ENCODE measurements at regions not wholly inside any gene's neighbourhood (a gene's known extent, or its start where the extent isn't known, plus 50 kb on each side); places are given as distances from the start of the nearest gene placed in this dataset.

DNA sequence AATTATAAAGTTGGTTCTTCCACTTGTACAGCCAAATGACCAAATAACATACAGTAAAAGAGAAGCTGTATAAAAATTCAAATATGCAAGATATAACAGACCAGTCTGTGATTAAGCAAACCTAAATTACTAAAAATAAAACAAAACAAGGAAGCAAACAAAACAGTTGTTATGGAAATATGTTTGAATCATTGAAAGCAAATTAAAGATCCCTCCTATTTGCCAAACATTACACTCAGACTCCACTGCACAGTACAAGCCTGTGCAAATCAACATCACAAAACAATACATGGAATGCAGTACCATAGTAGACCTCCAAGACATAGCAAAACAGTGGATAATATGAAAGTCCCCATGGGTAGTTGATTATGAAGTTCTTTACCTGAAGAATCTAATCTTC is 288.1 kb upstream of the PTGER4 start:
- 0 out of 2 replicates have a peak, but pooled peaks cover 2% of the 10 kb centered on the region for H3F3A ChIP-seq (ENCODE audit: insufficient read depth, low read length)
- H3K9me3 ChIP-seq (replicated peaks; ENCODE audit: insufficient read depth, low read length) = no peaks in the 10 kb centered on the region
- no peaks in the 10 kb centered on the region for H3K79me2 ChIP-seq (ENCODE audit: low read length)
- no peaks in the 10 kb centered on the region for H3K36me3 ChIP-seq (replicated peaks; ENCODE audit: insufficient read depth, low read length)
- H3K27me3 ChIP-seq (replicated peaks; ENCODE audit: insufficient read depth, low read length) = no peaks in the 10 kb centered on the region
- H3K4me1 ChIP-seq (ENCODE audit: low read length) = no peaks in the 10 kb centered on the region
- DNase-seq = no peak
- H3K4me3 ChIP-seq (ENCODE audit: low read length) = no peak overlapping the region
- no peak for TF ChIP-seq EZH2phosphoT487 (IDR thresholded peaks at IDR 0.05; ENCODE audit: low read length)
- TF ChIP-seq, protein P1, sequence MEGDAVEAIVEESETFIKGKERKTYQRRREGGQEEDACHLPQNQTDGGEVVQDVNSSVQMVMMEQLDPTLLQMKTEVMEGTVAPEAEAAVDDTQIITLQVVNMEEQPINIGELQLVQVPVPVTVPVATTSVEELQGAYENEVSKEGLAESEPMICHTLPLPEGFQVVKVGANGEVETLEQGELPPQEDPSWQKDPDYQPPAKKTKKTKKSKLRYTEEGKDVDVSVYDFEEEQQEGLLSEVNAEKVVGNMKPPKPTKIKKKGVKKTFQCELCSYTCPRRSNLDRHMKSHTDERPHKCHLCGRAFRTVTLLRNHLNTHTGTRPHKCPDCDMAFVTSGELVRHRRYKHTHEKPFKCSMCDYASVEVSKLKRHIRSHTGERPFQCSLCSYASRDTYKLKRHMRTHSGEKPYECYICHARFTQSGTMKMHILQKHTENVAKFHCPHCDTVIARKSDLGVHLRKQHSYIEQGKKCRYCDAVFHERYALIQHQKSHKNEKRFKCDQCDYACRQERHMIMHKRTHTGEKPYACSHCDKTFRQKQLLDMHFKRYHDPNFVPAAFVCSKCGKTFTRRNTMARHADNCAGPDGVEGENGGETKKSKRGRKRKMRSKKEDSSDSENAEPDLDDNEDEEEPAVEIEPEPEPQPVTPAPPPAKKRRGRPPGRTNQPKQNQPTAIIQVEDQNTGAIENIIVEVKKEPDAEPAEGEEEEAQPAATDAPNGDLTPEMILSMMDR (IDR thresholded peaks at IDR 0.05; ENCODE audit: low read length) = no peak
- no peaks in the 10 kb centered on the region for H4K20me1 ChIP-seq (ENCODE audit: insufficient read depth, low read length)
- no peak overlapping the region for H3K27ac ChIP-seq (ENCODE audit: low read length)
- no peak overlapping the region for H3K9ac ChIP-seq (ENCODE audit: low read length)
- no peak overlapping the region for H2AFZ ChIP-seq (ENCODE audit: low read length)
- no peak overlapping the region for H3K4me2 ChIP-seq (ENCODE audit: low read depth, low read length)
- H3K9me2 ChIP-seq (replicated peaks; ENCODE audit: insufficient read depth, low read length) = no peaks in the 10 kb centered on the region

DNA sequence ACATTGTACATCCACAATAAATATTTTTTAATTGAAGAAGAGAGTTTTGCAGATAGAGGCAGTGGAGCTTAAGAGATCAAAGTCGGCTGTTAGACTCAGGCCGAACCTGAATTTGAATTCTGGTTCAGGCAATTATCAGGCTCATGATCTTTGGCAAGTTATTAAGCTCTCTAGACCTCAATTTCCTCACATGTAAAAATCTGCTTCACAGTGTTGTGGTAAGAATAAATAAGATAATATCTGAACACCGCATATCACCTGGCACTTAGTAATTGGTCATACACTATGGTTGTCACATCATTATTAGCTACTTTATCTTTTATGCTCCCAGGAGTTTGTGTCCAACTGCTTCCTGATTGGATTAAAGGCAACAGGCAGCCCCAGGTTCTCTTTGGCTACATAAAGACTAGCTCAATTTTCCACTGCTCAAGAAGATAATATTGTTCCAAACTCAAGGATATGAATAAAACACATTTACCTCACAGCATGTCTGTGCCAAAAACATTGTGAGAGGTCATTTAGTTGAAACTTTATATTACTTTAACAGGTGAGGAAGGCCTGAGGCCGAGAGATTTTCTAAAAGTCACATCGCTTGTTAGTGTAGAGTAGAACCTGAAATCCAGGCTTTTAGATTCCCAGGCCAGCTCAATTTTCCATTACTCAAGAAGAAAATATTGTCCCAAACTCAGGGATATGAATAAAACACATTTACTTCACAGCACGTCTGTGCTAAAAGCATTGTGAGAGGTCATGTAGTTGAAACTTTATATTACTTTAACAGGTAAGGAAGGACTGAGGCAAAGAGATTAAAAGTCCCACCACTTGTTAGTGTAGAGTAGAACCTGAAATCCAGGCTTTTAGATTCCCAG is 289.2 kb upstream of the PTGER4 start:
- Histone ChIP-seq H4K20me1 (ENCODE audit: insufficient read depth, low read length) (no peaks in the 10 kb centered on the region), H3K4me3 (ENCODE audit: low read length) (no peak overlapping the region), H3K4me1 (ENCODE audit: low read length) (peaks cover 10% of the 10 kb centered on the region), H3K4me2 (ENCODE audit: low read depth, low read length) (no peak overlapping the region), H3K9me2 (replicated peaks; ENCODE audit: insufficient read depth, low read length) (no peaks in the 10 kb centered on the region), H3K36me3 (replicated peaks; ENCODE audit: insufficient read depth, low read length) (no peaks in the 10 kb centered on the region), H3K9me3 (replicated peaks; ENCODE audit: insufficient read depth, low read length) (no peaks in the 10 kb centered on the region), H2AFZ (ENCODE audit: low read length) (no peak overlapping the region), H3K27me3 (replicated peaks; ENCODE audit: insufficient read depth, low read length) (no peaks in the 10 kb centered on the region), H3K9ac (ENCODE audit: low read length) (no peak overlapping the region), H3F3A (ENCODE audit: insufficient read depth, low read length) (peaks cover 9% of the 10 kb centered on the region; the same call in 1 of the 2 replicates), H3K27ac (ENCODE audit: low read length) (no peak overlapping the region), H3K79me2 (ENCODE audit: low read length) (no peaks in the 10 kb centered on the region)
- TF ChIP-seq EZH2phosphoT487 (IDR thresholded peaks at IDR 0.05; ENCODE audit: low read length) (no peak), EZH2 (optimal IDR thresholded peaks at IDR 0.05; ENCODE audit: low read depth, low read length) (no peak)
- TF ChIP-seq, protein P1 (IDR thresholded peaks at IDR 0.05; ENCODE audit: low read length) = no peak
- no peak for DNase-seq

DNA sequence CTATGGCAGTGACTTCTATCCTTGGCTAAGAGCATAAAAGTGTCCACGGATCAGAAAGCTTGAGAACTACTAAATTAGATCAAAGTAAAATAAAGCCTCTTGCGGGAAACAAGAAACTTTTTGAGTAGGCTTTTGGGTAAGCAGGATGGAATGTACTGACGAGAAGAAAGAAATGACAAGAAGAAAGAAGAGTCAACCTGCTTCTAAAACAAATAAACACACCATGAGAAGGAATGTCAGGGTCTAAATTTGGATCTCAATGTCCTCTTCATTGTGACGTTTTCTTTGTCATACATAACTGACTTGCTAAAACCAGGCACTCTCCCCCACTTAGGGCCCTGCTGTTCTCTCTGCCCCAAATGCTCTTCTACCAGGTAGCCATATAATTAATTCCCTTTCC is 290.1 kb upstream of the PTGER4 start:
- H3K36me3 ChIP-seq (replicated peaks; ENCODE audit: insufficient read depth, low read length) = no peaks in the 10 kb centered on the region
- TF ChIP-seq, protein P1 (IDR thresholded peaks at IDR 0.05; ENCODE audit: low read length) = no peak
- TF ChIP-seq EZH2phosphoT487 (IDR thresholded peaks at IDR 0.05; ENCODE audit: low read length) (no peak), EZH2 (optimal IDR thresholded peaks at IDR 0.05; ENCODE audit: low read depth, low read length) (no peak)
- no peaks in the 10 kb centered on the region for H3K27me3 ChIP-seq (replicated peaks; ENCODE audit: insufficient read depth, low read length)
- no peak for DNase-seq
- no peak overlapping the region for H3K4me2 ChIP-seq (ENCODE audit: low read depth, low read length)
- H4K20me1 ChIP-seq (ENCODE audit: insufficient read depth, low read length) = no peaks in the 10 kb centered on the region
- H3K79me2 ChIP-seq (ENCODE audit: low read length) = no peaks in the 10 kb centered on the region
- H3F3A ChIP-seq (ENCODE audit: insufficient read depth, low read length) = peaks cover 9% of the 10 kb centered on the region; the same call in 1 of the 2 replicates
- no peaks in the 10 kb centered on the region for H3K9me2 ChIP-seq (replicated peaks; ENCODE audit: insufficient read depth, low read length)
- H3K4me3 ChIP-seq (ENCODE audit: low read length) = no peak overlapping the region
- no peaks in the 10 kb centered on the region for H3K9me3 ChIP-seq (replicated peaks; ENCODE audit: insufficient read depth, low read length)
- H3K27ac ChIP-seq (ENCODE audit: low read length) = no peak overlapping the region
- H3K4me1 ChIP-seq (ENCODE audit: low read length) = peaks cover 19% of the 10 kb centered on the region
- no peak overlapping the region for H2AFZ ChIP-seq (ENCODE audit: low read length)
- H3K9ac ChIP-seq (ENCODE audit: low read length) = no peak overlapping the region

All from MM.1S (cell line).